Chondrocyte (in vitro differentiated cells): ENCODE measurements at regions not wholly inside any gene's neighbourhood (a gene's known extent, or its start where the extent isn't known, plus 50 kb on each side); places are given as distances from the start of the nearest gene placed in this dataset.

Source experiments
- DNase-seq: peaks from one replicate; pipeline ENCODE4 v3.0.0; 2021; ENCODE audit warnings: mixed read lengths, low spot score
- H3K27ac Mint-ChIP-seq: one replicate; pipeline ENCODE4 v1.8.0; 2021; ENCODE audit warnings: mild to moderate bottlenecking, moderate library complexity, mixed read lengths; ENCODE audit not compliant: unreplicated experiment
- H3K27me3 Mint-ChIP-seq: 2 replicates; pipeline ENCODE4 v1.8.0; 2021; ENCODE audit warnings: low read depth, mixed read lengths
- H3K36me3 Mint-ChIP-seq: 2 replicates; pipeline ENCODE4 v1.8.0; 2021; ENCODE audit warnings: low read depth, mixed read lengths
- H3K4me1 Mint-ChIP-seq: 2 replicates; pipeline ENCODE4 v1.8.0; 2021; ENCODE audit warnings: low read depth, mild to moderate bottlenecking, mixed read lengths
- H3K4me3 Mint-ChIP-seq: one replicate; pipeline ENCODE4 v1.8.0; 2021; ENCODE audit warnings: mild to moderate bottlenecking, moderate library complexity, mixed read lengths; ENCODE audit not compliant: unreplicated experiment
- H3K9me3 Mint-ChIP-seq: 2 replicates; pipeline ENCODE4 v1.8.0; 2021; ENCODE audit warnings: low read depth, mixed read lengths
- TF ChIP-seq, protein P1 (sequence below): fragments of 200-600 bp; sonication (generic); IDR thresholded peaks from 2 replicates; pipeline ENCODE4 v1.5.0; 2021; ENCODE audit warnings: antibody characterized with exemption, mild to moderate bottlenecking, moderate library complexity

- no peak overlapping the region for H3K4me3 Mint-ChIP-seq
- no peaks in the 10 kb centered on the region for H3K9me3 Mint-ChIP-seq
- H3K27ac Mint-ChIP-seq: no peak overlapping the region
- peaks cover 9% of the 10 kb centered on the region for H3K4me1 Mint-ChIP-seq
- TF ChIP-seq, protein P1, sequence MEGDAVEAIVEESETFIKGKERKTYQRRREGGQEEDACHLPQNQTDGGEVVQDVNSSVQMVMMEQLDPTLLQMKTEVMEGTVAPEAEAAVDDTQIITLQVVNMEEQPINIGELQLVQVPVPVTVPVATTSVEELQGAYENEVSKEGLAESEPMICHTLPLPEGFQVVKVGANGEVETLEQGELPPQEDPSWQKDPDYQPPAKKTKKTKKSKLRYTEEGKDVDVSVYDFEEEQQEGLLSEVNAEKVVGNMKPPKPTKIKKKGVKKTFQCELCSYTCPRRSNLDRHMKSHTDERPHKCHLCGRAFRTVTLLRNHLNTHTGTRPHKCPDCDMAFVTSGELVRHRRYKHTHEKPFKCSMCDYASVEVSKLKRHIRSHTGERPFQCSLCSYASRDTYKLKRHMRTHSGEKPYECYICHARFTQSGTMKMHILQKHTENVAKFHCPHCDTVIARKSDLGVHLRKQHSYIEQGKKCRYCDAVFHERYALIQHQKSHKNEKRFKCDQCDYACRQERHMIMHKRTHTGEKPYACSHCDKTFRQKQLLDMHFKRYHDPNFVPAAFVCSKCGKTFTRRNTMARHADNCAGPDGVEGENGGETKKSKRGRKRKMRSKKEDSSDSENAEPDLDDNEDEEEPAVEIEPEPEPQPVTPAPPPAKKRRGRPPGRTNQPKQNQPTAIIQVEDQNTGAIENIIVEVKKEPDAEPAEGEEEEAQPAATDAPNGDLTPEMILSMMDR: no peak
- peaks cover 8% of the 10 kb centered on the region for H3K27me3 Mint-ChIP-seq
- no peaks in the 10 kb centered on the region for H3K36me3 Mint-ChIP-seq
- no peak for DNase-seq
Observed at GRCh38 chr16:59295993-59296736, 562.0 kb upstream of the GOT2 start.

DNA sequence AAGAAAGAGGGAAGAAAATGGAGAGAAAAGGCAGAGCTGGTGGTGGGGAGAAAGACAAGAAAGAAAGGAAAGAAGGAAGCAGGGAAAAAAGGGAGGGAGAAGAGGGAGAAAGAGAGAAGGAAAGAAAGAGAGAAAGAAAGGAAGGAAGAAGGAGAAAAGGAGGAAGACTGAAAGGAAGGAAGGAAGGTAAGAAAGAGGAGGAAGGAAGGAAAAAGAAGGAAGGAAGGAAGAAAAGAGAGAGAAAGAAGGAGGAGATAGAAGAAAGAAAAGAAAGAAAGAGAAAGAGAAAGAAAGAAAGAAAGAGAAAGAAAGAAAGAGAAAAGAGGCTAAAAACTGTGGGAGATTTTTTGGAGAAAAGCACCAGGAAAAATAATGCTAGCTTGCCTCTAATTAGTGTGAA is 561.4 kb upstream of the GOT2 start:
- no peak overlapping the region for H3K4me3 Mint-ChIP-seq
- DNase-seq: no peak
- H3K9me3 Mint-ChIP-seq: no peaks in the 10 kb centered on the region
- TF ChIP-seq, protein P1: no peak
- H3K4me1 Mint-ChIP-seq: peaks cover 9% of the 10 kb centered on the region
- H3K27ac Mint-ChIP-seq: no peak overlapping the region
- peaks cover 8% of the 10 kb centered on the region for H3K27me3 Mint-ChIP-seq
- H3K36me3 Mint-ChIP-seq: no peaks in the 10 kb centered on the region

GRCh38 chr16:59290718-59291117 is 556.6 kb upstream of the GOT2 start:
- DNase-seq: no peak
- Mint-ChIP-seq H3K36me3 (no peaks in the 10 kb centered on the region), H3K27me3 (peaks cover 4% of the 10 kb centered on the region), H3K4me1 (no peaks in the 10 kb centered on the region), H3K9me3 (peaks cover 3% of the 10 kb centered on the region), H3K27ac (no peak overlapping the region), H3K4me3 (no peak overlapping the region)
- TF ChIP-seq, protein P1: no peak

DNA sequence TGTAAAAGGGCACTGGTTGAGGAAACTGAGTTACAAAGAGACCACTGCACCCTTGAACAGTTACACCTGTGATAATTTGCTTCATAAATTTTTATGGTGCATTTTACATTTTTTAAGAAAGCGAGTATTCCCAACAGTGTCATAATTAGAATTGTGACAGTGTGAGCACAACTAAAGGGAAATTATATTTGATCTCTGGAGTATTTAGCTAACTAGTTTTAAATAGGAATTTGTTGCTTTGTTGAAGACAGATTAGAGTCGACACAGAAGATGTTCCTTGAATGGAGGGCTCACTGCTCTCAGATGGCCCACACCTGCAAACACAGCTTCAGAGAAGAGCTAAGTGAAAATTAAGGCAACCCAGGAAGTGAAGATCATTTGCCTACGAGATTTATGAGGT is 555.0 kb upstream of the GOT2 start:
- no peak for DNase-seq
- Mint-ChIP-seq H3K27ac (no peak overlapping the region), H3K27me3 (no peaks in the 10 kb centered on the region), H3K4me3 (no peak overlapping the region), H3K4me1 (no peaks in the 10 kb centered on the region), H3K9me3 (peaks cover 18% of the 10 kb centered on the region), H3K36me3 (no peaks in the 10 kb centered on the region)
- TF ChIP-seq, protein P1: no peak

GRCh38 chr16:59274141-59274540 is 540.0 kb upstream of the GOT2 start:
- peaks cover 5% of the 10 kb centered on the region for H3K27me3 Mint-ChIP-seq
- TF ChIP-seq, protein P1: no peak
- no peak for DNase-seq
- H3K27ac Mint-ChIP-seq: no peak overlapping the region
- peaks cover 6% of the 10 kb centered on the region for H3K9me3 Mint-ChIP-seq
- no peaks in the 10 kb centered on the region for H3K36me3 Mint-ChIP-seq
- H3K4me3 Mint-ChIP-seq: no peak overlapping the region
- no peaks in the 10 kb centered on the region for H3K4me1 Mint-ChIP-seq
